ENCODE measurements at regions not wholly inside any gene's neighbourhood (a gene's known extent, or its start where the extent isn't known, plus 50 kb on each side); places are given as distances from the start of the nearest gene placed in this dataset.

DNA sequence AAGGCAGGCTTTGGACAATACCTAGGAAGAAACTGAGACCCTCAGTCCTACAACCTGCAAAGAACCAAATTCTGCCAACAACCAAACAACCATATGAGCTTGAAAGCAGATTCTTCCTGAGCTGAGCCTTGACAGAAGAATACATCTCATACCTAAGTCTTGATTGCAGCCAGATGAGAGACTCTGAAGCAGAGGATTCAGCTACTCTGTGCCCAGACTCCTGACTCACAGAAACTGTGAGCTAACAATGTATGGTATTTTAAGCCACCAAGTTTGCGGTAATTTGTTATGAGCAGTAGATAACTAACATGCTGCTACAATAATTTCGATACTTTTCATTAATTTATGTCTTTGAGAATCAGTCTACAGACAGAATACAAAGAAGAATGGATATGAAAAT lies 325.1 kb upstream of the CBLB start:
- H3K36me3 ChIP-seq (ENCODE audit: control insufficient read depth in 1 of 2, insufficient read depth in 2 of 2, low read length in 1 of 2): no peaks in the 10 kb centered on the region
- no peak overlapping the region for H3K4me3 ChIP-seq (ENCODE audit: low read length in 2 of 2)
- H3K27ac ChIP-seq (ENCODE audit: low read depth in 1 of 2, low read length in 2 of 2): no peak overlapping the region
- 90 to 95% methylated on average over 2 of the region's 2 CpGs for WGBS, 2 donors
- no peaks in the 10 kb centered on the region for H3K4me1 ChIP-seq (ENCODE audit: control insufficient read depth in 1 of 2, insufficient read depth in 2 of 2, low read length in 2 of 2)
- H3K9me3 ChIP-seq (ENCODE audit: control insufficient read depth, low read length): no peaks in the 10 kb centered on the region
- DNase-seq: no peak
- no peak for ATAC-seq (ENCODE audit: low FRiP score)
- intact Hi-C loops (cut with DNase I): no loop called here
- no peaks in the 10 kb centered on the region for H3K27me3 ChIP-seq (ENCODE audit: control insufficient read depth in 1 of 2, insufficient read depth in 2 of 2, low read length in 1 of 2)

GRCh38 chr3:106194726-106195125 lies 325.9 kb upstream of the CBLB start:
- intact Hi-C loops (cut with DNase I): no loop called here
- no peaks in the 10 kb centered on the region for H3K36me3 ChIP-seq (ENCODE audit: control insufficient read depth in 1 of 2, insufficient read depth in 2 of 2, low read length in 1 of 2)
- H3K4me3 ChIP-seq (ENCODE audit: low read length in 2 of 2): no peak overlapping the region
- no peak for DNase-seq
- no peak for ATAC-seq (ENCODE audit: low FRiP score)
- H3K4me1 ChIP-seq (ENCODE audit: control insufficient read depth in 1 of 2, insufficient read depth in 2 of 2, low read length in 2 of 2): no peaks in the 10 kb centered on the region
- no peak overlapping the region for H3K27ac ChIP-seq (ENCODE audit: low read depth in 1 of 2, low read length in 2 of 2)
- WGBS, 2 donors: 93 to 95% methylated on average over 1 of the region's 1 CpG
- no peaks in the 10 kb centered on the region for H3K27me3 ChIP-seq (ENCODE audit: control insufficient read depth in 1 of 2, insufficient read depth in 2 of 2, low read length in 1 of 2)
- no peaks in the 10 kb centered on the region for H3K9me3 ChIP-seq (ENCODE audit: control insufficient read depth, low read length)

GRCh38 chr3:106197532-106198194 lies 328.9 kb upstream of the CBLB start:
- WGBS, 2 donors: 61 to 73% methylated on average over 4 of the region's 4 CpGs
- Histone ChIP-seq H3K27ac (ENCODE audit: low read depth in 1 of 2, low read length in 2 of 2) (no peak overlapping the region), H3K4me3 (ENCODE audit: low read length in 2 of 2) (no peak overlapping the region), H3K36me3 (ENCODE audit: control insufficient read depth in 1 of 2, insufficient read depth in 2 of 2, low read length in 1 of 2) (no peaks in the 10 kb centered on the region), H3K9me3 (ENCODE audit: control insufficient read depth, low read length) (no peaks in the 10 kb centered on the region), H3K4me1 (ENCODE audit: control insufficient read depth in 1 of 2, insufficient read depth in 2 of 2, low read length in 2 of 2) (no peaks in the 10 kb centered on the region), H3K27me3 (ENCODE audit: control insufficient read depth in 1 of 2, insufficient read depth in 2 of 2, low read length in 1 of 2) (no peaks in the 10 kb centered on the region)
- intact Hi-C loops (cut with DNase I): no loop called here
- ATAC-seq (ENCODE audit: low FRiP score) (no peak), DNase-seq (no peak)

DNA sequence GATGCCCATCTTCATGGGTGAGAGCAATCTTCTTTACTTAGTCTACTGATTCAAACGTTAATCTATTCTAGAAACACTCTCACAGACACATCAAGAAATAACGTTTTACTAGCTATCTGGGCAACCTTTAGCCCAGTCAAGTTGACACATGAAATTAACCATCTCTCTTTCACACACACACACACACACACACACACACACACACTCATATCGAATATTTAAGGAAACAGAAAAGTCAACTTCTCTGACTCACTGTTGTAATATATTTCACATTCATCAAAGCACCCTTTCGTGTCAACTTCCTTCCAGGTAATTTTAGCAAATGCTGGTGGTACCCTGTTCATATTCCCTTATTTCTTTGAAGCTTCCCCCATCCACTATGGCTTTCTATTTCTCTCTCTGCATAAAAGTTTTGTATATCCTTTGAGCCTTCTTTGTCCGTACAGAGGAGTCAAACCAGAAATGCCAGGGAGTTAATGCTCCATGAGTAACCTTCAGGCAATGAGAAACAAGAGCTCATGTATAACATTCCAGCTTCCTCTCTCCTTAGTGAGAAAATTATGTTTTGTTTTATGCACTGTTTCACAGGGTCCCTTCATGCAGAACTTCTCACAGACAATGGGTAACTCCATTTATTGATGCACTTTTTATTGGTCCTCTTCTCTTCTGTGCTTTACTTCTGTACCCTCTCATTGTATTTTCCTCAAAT lies 335.5 kb upstream of the CBLB start:
- Histone ChIP-seq H3K36me3 (ENCODE audit: control insufficient read depth in 1 of 2, insufficient read depth in 2 of 2, low read length in 1 of 2) (no peaks in the 10 kb centered on the region), H3K27ac (ENCODE audit: low read depth in 1 of 2, low read length in 2 of 2) (no peak overlapping the region), H3K4me3 (ENCODE audit: low read length in 2 of 2) (no peak overlapping the region), H3K9me3 (ENCODE audit: control insufficient read depth, low read length) (no peaks in the 10 kb centered on the region), H3K27me3 (ENCODE audit: control insufficient read depth in 1 of 2, insufficient read depth in 2 of 2, low read length in 1 of 2) (no peaks in the 10 kb centered on the region), H3K4me1 (ENCODE audit: control insufficient read depth in 1 of 2, insufficient read depth in 2 of 2, low read length in 2 of 2) (no peaks in the 10 kb centered on the region)
- no peak for ATAC-seq (ENCODE audit: low FRiP score)
- intact Hi-C loops (cut with DNase I): no loop called here
- 80 to 84% methylated on average over 5 of the region's 5 CpGs for WGBS, 2 donors
- no peak for DNase-seq

DNA sequence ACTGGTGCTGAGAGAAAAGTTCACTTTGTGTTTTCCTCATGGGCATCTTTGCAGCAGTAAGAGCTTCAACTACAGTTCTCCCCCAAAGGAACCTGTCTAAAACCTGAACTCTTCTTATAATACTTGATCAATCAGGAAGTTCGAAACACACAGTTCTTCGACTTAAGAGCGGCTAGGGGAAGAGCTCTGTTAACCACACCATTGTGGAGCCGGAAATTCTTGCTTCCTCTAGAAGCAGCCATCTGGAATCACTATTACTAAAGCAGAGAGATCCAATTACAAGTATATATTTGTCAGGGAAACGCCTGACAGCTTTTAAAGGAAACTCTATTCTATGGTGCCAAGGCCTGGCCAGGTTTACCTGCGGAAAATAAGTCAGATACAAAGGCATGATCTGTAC lies 337.3 kb upstream of the CBLB start:
- intact Hi-C loops (cut with DNase I): no loop called here
- Histone ChIP-seq H3K4me1 (ENCODE audit: control insufficient read depth in 1 of 2, insufficient read depth in 2 of 2, low read length in 2 of 2) (no peaks in the 10 kb centered on the region), H3K36me3 (ENCODE audit: control insufficient read depth in 1 of 2, insufficient read depth in 2 of 2, low read length in 1 of 2) (no peaks in the 10 kb centered on the region), H3K27ac (ENCODE audit: low read depth in 1 of 2, low read length in 2 of 2) (no peak overlapping the region), H3K4me3 (ENCODE audit: low read length in 2 of 2) (no peak overlapping the region), H3K27me3 (ENCODE audit: control insufficient read depth in 1 of 2, insufficient read depth in 2 of 2, low read length in 1 of 2) (no peaks in the 10 kb centered on the region), H3K9me3 (ENCODE audit: control insufficient read depth, low read length) (no peaks in the 10 kb centered on the region)
- ATAC-seq (ENCODE audit: low FRiP score): no peak
- no peak for DNase-seq
- WGBS, 2 donors: 64 to 67% methylated on average over 6 of the region's 6 CpGs

GRCh38 chr3:106206613-106207012 lies 337.8 kb upstream of the CBLB start:
- ATAC-seq (ENCODE audit: low FRiP score) (no peak), DNase-seq (no peak)
- Histone ChIP-seq H3K4me1 (ENCODE audit: control insufficient read depth in 1 of 2, insufficient read depth in 2 of 2, low read length in 2 of 2) (no peaks in the 10 kb centered on the region), H3K4me3 (ENCODE audit: low read length in 2 of 2) (no peak overlapping the region), H3K27ac (ENCODE audit: low read depth in 1 of 2, low read length in 2 of 2) (no peak overlapping the region), H3K9me3 (ENCODE audit: control insufficient read depth, low read length) (no peaks in the 10 kb centered on the region), H3K27me3 (ENCODE audit: control insufficient read depth in 1 of 2, insufficient read depth in 2 of 2, low read length in 1 of 2) (no peaks in the 10 kb centered on the region), H3K36me3 (ENCODE audit: control insufficient read depth in 1 of 2, insufficient read depth in 2 of 2, low read length in 1 of 2) (no peaks in the 10 kb centered on the region)
- intact Hi-C loops (cut with DNase I): no loop called here
- WGBS, 2 donors: 77 to 78% methylated on average over 5 of the region's 5 CpGs

DNA sequence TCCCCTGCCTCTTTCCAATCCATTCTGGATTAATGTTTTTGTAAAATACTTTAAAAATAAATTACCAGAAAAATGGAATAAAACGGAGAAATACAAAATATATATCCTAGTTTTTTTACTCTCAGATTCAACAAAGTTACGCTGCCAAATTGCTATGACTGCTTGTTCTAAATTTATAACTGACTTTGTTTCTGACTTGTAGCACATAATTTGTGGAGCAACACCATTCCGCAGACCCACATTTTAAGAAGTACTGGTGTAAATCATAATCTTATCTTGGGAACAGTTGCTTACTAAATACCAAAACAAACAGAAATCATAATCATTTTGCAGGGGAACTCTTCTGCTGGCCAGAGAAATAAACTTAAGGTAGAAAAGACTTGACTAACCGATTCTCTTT lies 339.4 kb upstream of the CBLB start:
- ATAC-seq (ENCODE audit: low FRiP score) (no peak), DNase-seq (no peak)
- Histone ChIP-seq H3K36me3 (ENCODE audit: control insufficient read depth in 1 of 2, insufficient read depth in 2 of 2, low read length in 1 of 2) (no peaks in the 10 kb centered on the region), H3K9me3 (ENCODE audit: control insufficient read depth, low read length) (no peaks in the 10 kb centered on the region), H3K4me1 (ENCODE audit: control insufficient read depth in 1 of 2, insufficient read depth in 2 of 2, low read length in 2 of 2) (no peaks in the 10 kb centered on the region), H3K27ac (ENCODE audit: low read depth in 1 of 2, low read length in 2 of 2) (no peak overlapping the region), H3K4me3 (ENCODE audit: low read length in 2 of 2) (no peak overlapping the region), H3K27me3 (ENCODE audit: control insufficient read depth in 1 of 2, insufficient read depth in 2 of 2, low read length in 1 of 2) (no peaks in the 10 kb centered on the region)
- intact Hi-C loops (cut with DNase I): no loop called here
- WGBS, 2 donors: 4 to 12% methylated on average over 4 of the region's 4 CpGs

DNA sequence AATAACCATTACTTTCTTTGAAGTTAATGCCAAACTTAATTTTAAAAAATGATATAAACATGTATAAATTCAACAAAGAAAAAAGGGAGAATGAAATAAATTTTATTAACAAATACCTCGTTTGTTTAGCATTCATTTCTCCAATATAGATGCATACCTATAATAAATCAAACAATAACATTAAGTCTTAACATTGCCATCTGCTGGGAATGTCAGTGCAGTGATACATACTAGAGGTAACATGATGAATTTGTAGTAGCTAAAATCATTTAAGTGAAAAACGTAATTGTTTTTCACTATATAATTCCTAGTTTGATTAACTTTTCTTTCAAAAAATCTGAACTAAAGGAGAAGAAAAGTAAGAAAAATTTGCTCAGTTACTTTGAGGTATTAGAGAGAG lies 340.2 kb upstream of the CBLB start:
- Histone ChIP-seq H3K4me3 (ENCODE audit: low read length in 2 of 2) (no peak overlapping the region), H3K27me3 (ENCODE audit: control insufficient read depth in 1 of 2, insufficient read depth in 2 of 2, low read length in 1 of 2) (no peaks in the 10 kb centered on the region), H3K36me3 (ENCODE audit: control insufficient read depth in 1 of 2, insufficient read depth in 2 of 2, low read length in 1 of 2) (no peaks in the 10 kb centered on the region), H3K9me3 (ENCODE audit: control insufficient read depth, low read length) (no peaks in the 10 kb centered on the region), H3K4me1 (ENCODE audit: control insufficient read depth in 1 of 2, insufficient read depth in 2 of 2, low read length in 2 of 2) (no peaks in the 10 kb centered on the region), H3K27ac (ENCODE audit: low read depth in 1 of 2, low read length in 2 of 2) (no peak overlapping the region)
- DNase-seq (no peak), ATAC-seq (ENCODE audit: low FRiP score) (no peak)
- intact Hi-C loops (cut with DNase I): no loop called here
- WGBS, 2 donors: 53 to 61% methylated on average over 2 of the region's 2 CpGs

DNA sequence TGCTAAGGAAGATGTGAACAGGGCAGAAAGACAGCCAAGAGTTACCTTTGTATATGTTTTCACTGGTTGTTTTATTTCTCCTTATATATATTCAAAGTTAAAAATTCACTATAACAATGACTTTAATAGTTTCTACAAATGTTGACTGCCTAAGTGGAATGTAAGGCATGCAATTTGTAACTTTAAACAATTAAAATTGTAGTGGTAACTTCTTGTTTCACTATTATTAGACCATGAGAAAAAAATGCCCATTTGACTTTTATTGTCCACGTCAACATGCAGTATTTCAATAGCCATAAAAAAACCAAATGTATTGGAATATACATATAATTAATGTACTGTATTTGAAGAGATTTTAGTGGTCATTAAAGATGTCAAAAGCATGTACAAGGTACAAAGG lies 340.7 kb upstream of the CBLB start:
- intact Hi-C loops (cut with DNase I): no loop called here

More for the DNA sequence above, 340.7 kb upstream of the CBLB start:
- Histone ChIP-seq H3K9me3 (ENCODE audit: control insufficient read depth, low read length) (no peaks in the 10 kb centered on the region), H3K27ac (ENCODE audit: low read depth in 1 of 2, low read length in 2 of 2) (no peak overlapping the region), H3K36me3 (ENCODE audit: control insufficient read depth in 1 of 2, insufficient read depth in 2 of 2, low read length in 1 of 2) (no peaks in the 10 kb centered on the region), H3K4me1 (ENCODE audit: control insufficient read depth in 1 of 2, insufficient read depth in 2 of 2, low read length in 2 of 2) (no peaks in the 10 kb centered on the region), H3K4me3 (ENCODE audit: low read length in 2 of 2) (no peak overlapping the region), H3K27me3 (ENCODE audit: control insufficient read depth in 1 of 2, insufficient read depth in 2 of 2, low read length in 1 of 2) (no peaks in the 10 kb centered on the region)
- DNase-seq (no peak), ATAC-seq (ENCODE audit: low FRiP score) (no peak)
- WGBS, 2 donors: 59 to 89% methylated on average over 1 of the region's 1 CpG

Measured in aorta (tissue), 5 donors.